ENCODE measurements at regions not wholly inside any gene's neighbourhood (a gene's known extent, or its start where the extent isn't known, plus 50 kb on each side); places are given as distances from the start of the nearest gene placed in this dataset.

DNA sequence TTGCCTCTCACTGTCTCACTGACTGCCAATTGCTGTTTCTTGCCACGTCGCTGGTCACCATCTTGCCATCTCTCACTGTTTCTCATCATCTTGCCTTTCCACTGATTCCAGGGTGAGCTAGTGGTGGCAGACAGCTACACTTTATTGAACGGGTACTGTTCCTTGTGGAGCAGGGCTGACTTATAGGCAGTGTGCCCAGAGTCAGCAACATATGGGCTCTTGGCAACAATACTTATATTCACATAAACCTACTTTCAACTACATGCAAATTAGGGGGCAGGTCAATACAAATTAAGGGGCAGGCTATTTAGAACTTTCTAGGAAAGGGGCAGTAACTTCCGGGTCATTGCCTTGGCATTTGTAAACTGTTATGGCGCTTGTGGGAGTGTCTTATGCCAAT, 186.2 kb upstream of the SYNDIG1 start:
- no peak for TF ChIP-seq ZFX (IDR thresholded peaks at IDR 0.05; ENCODE audit: borderline replicate concordance)
- no peak for TF ChIP-seq CTCF (IDR thresholded peaks at IDR 0.05)
- H3K27ac ChIP-seq = no peak overlapping the region

- no peak for TF ChIP-seq ZFX (IDR thresholded peaks at IDR 0.05; ENCODE audit: borderline replicate concordance)
- TF ChIP-seq CTCF (IDR thresholded peaks at IDR 0.05) = no peak
- H3K27ac ChIP-seq = no peak overlapping the region
Observed at GRCh38 chr20:24277196-24277595, 192.2 kb upstream of the SYNDIG1 start.

DNA sequence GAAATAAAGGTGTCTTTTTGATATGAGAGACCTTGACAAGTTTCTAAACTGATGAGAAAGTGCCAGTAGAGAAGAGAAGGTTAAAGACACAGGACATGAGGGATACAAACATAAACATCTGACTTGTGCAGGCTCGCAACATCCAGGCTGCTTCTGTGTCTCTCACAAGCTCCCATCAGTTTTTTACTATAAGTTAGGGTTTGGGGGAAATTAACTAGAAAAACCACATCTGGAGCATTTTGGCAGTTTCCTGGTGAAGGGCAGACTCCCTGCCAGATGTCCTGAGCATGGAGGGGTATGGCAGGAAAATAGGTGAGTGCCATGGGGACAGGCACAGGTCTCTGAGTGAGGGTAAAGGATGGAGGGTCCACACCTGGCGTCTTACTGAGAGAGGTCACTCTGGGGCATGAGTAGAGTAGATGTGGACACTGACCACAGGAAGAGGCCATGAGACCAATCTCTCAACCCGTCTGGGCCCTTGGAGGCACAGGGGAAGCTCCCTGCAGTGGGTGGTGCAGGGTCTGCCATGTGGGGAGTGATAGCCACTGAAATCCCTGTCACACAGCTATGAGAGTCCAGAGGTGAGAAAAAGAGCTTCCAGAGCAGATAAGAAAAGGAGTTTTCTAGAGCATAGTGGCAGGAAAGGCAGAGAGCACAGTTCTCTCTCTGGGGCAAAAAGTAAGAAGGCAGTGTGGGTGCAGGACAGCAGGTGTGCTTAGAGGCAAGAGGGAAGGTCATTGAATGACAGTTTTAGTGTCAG, 193.3 kb upstream of the SYNDIG1 start:
- H3K27ac ChIP-seq = no peak overlapping the region
- TF ChIP-seq CTCF (IDR thresholded peaks at IDR 0.05) = no peak
- no peak for TF ChIP-seq ZFX (IDR thresholded peaks at IDR 0.05; ENCODE audit: borderline replicate concordance)

DNA sequence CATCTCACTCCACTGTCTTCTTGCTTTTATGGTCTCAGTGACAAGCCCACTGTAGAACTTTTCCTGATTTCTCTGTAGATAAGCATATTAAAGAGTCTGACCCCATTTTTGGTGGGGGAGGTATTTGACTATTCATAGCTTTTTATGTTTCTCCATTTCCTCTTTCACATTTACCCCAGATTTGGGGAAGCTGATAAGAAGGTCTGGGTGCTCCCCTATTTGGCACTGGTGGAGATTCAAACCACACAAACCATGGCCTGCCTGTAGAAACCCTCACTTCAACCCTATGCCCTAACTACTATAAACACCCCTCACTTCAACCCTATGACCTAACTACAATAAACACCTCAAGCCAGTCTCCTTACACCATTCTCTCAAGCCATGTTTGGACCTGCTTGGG, 196.2 kb upstream of the SYNDIG1 start:
- no peak for TF ChIP-seq CTCF (IDR thresholded peaks at IDR 0.05)
- TF ChIP-seq ZFX (IDR thresholded peaks at IDR 0.05; ENCODE audit: borderline replicate concordance) = no peak
- no peak overlapping the region for H3K27ac ChIP-seq

GRCh38 chr20:24261351-24261750, 208.1 kb upstream of the SYNDIG1 start:
- no peak for TF ChIP-seq CTCF (IDR thresholded peaks at IDR 0.05)
- TF ChIP-seq ZFX (IDR thresholded peaks at IDR 0.05; ENCODE audit: borderline replicate concordance) = no peak
- no peak overlapping the region for H3K27ac ChIP-seq

- TF ChIP-seq CTCF (IDR thresholded peaks at IDR 0.05) (no peak), ZFX (IDR thresholded peaks at IDR 0.05; ENCODE audit: borderline replicate concordance) (no peak)
- no peak overlapping the region for H3K27ac ChIP-seq
Observed at GRCh38 chr20:24257171-24257570, 212.3 kb upstream of the SYNDIG1 start.

DNA sequence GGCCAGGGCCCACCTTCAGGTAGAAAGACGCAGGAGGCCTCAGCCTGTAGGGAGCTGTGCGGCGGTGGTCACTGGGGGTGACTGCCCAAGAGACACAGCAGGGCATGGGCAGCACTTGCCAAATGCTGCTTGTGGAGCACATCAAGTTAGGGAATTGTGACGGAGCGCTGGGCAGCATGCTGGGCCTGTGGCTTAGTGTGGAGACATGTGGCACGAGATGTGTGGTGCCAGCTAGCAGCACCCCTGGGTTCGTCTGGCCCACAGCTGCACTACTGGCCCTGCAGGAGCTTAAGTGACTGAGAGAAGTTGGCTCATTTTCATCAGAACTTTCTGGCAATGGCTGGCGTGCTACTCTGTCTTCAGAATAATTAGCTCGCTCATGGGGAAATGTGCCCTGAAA, 213.1 kb upstream of the SYNDIG1 start:
- no peak overlapping the region for H3K27ac ChIP-seq
- TF ChIP-seq ZFX (IDR thresholded peaks at IDR 0.05; ENCODE audit: borderline replicate concordance) (no peak), CTCF (IDR thresholded peaks at IDR 0.05) (no peak)
